Activated CD8-positive, alpha-beta memory T cell treated with anti-CD3 and anti-CD28 coated beads, Interleukin-2, amount 50 U/mL, for 1 hour (primary cell): ENCODE measurements at regions not wholly inside any gene's neighbourhood (a gene's known extent, or its start where the extent isn't known, plus 50 kb on each side); places are given as distances from the start of the nearest gene placed in this dataset.

ENCODE experiments used
- DNase-seq: peaks from one replicate; pipeline ENCODE4 v3.0.0-alpha.2; 2020; ENCODE audit errors: extremely low read depth

GRCh38 chr10:10513067-10513466 is 504.6 kb upstream of the CELF2 start:
- DNase-seq, result no peak

GRCh38 chr10:10513898-10514297 is 503.8 kb upstream of the CELF2 start:
- no peak for DNase-seq

- no peak for DNase-seq
Observed at GRCh38 chr10:10514797-10515196, 502.9 kb upstream of the CELF2 start.

DNA sequence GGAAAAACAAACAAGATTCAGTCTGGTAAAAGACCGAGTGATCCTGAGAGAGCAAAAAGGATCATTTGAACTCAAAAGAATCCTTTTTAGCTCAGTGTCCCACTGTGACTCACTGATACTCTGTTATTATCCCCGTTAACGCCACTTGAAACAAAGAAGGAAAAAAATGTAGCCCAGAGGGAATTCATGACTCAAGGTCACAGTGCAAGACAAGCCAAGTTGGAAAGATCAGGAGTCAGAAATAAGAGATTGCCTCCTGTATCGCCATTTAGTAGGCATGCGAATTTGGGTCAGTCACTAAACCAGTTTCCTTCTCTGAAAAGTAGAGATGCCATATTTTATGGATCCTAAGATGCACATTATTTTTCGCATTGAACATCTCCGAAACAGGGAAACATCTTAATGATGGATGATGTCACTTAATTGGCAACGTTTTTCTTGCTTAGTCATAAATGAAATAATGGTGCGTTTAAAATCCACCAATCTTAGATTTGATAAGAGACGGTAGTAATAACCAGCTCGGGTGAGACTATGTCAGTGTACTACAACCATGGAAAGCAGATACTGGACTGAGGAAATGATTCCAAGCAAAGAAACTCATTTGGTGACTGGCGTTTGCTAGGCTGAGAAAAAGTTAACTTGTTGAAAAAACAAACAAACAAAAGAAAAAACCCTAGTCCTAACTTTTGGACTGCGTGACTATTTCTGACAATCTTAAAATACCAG is 502.0 kb upstream of the CELF2 start:
- no peak for DNase-seq

GRCh38 chr10:10516346-10517130 is 501.1 kb upstream of the CELF2 start:
- DNase-seq, result no peak

DNA sequence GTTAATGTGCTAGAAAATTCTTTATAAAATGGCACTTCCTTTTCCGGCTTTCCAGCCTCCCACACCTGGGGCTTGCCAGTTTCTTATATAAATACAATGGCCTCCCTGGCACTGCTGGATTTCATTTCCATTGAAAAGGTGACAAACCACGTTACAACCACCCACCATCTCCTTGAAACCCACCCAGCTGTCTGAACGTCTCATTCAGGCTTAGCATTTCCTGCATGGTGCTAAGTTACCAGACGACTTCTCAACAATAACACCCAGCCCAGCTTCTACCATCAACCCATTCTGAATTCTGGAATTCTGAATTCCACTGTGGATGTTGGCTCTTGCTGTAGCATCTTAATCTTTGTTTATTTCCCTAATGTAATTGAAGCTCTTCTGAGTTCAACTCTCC is 499.8 kb upstream of the CELF2 start:
- no peak for DNase-seq

- no peak for DNase-seq
Observed at GRCh38 chr10:10519674-10520073, 498.0 kb upstream of the CELF2 start.

DNA sequence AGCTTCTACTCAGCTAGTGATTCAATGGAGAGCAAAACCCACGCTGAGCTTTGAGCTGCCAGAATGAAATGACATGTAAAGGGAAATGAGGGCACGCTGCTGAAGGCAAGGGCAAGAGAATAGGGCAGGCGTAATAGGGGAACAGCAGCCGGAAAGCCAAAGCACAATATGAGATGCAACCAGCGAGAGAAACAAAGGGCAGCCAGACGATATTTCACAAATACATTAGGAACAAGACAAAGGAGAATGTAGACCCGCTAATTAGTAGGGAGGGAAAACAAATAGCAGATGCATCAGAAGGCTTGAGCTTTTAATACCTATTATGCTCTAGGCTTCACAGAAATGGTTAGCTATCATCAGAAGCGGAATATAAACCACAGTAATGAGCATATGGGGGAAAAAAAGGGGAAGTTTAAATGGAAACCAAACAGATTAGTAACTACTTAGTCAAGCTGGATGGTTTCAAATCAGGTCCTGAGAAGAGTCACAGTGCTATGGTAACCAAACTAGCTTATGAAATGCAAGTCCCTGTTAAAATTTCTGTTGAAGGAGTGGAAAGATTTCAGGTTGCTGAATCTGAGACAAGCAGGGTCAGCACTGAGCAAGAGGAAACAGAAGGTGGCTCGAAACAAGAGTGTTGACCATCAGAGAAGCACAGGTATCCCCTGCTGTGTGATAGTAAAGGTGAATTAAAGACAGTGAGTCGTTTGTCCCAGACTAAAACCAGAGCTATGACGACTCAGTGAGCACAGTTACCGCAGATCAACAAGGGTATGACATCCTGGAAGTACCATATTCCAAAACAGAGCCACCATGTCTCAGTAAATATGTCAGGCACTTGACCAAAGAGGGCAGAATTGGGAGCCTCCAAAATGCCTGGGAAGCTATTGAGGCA is 496.9 kb upstream of the CELF2 start:
- DNase-seq, result no peak

GRCh38 chr10:10526846-10527245 is 490.8 kb upstream of the CELF2 start:
- no peak for DNase-seq

GRCh38 chr10:10527861-10528562 is 489.7 kb upstream of the CELF2 start:
- no peak for DNase-seq

GRCh38 chr10:10528563-10528910 is 489.1 kb upstream of the CELF2 start:
- no peak for DNase-seq

- DNase-seq, result no peak
Observed at GRCh38 chr10:10530313-10530712, 487.4 kb upstream of the CELF2 start.

DNA sequence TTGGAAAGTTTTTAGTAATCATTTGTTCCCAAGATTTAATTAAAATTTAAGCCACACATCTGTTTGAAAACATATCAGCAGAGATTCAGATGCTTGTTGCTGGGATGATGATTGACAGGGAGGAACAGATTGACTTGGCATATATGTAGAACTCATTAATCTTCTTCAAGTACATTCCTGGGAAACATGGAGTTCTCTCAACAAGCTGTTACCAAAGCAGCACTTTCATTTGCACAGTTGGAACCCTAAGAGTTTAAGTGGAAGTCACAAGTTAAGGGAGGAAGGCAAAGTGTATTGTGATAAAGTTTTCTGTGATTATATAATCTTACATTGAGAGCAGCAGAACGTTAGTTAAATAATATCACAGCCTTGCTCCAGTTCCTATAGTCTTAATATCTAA is 485.4 kb upstream of the CELF2 start:
- DNase-seq, result no peak

DNA sequence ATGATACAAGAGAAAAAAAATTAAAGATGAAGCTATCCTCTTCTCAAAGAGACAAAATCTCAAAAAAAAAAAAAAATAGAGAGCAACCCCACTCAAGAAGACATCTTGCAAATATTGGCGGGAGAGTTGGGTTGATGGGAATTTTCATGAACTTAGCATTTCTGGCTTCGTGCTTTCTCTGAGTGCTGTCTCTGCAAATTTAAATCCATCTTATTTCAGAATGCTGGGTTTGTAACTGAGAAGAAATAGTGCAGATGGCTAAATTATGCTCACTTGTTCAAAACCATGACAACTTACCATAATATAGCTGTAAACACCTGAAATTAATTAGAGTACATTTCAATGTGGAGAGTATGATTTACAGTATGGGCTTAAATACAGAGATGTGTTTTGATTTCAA is 484.8 kb upstream of the CELF2 start:
- no peak for DNase-seq

GRCh38 chr10:10533437-10533836 is 484.2 kb upstream of the CELF2 start:
- DNase-seq, result no peak

GRCh38 chr10:10538326-10538725 is 479.3 kb upstream of the CELF2 start:
- no peak for DNase-seq

DNA sequence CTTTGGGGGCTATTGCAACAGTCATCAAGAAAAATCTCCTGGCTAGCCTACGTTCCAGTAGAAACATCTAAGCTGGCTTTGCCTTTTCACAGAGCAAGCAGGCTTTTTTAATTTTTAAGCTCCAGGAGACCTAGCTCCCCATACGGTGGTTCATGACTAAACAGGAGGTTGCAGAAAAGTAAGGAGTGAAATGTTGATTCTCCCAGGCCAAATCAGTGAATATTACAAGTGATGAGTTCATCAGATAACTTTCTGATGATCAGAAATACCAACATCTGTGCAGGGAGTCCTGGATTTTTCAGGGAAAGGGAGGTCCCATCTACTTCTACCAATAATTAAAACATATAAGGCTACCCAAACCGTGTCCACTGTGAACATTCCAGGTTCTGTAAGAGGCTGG is 477.3 kb upstream of the CELF2 start:
- DNase-seq, result no peak

- no peak for DNase-seq
Observed at GRCh38 chr10:10542477-10542876, 475.2 kb upstream of the CELF2 start.

DNA sequence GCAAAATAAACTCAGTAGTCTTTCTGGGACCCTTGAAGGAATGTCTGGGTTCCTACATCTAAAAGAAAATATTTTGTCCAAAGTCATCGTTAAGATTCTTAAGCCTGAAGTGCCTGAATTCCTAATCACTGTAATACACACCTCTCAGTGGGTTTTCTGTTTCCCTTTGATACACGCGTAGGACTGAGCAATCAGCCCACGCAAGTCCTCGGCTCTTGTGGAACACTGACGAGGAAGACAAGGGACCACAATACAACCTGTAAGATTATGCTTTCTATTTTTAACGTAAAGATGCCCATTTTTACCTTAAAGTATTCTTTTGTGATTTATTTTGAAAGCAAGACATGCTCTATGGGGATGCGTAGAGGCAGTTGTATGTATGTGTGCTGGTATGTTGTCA is 472.8 kb upstream of the CELF2 start:
- DNase-seq, result no peak

- no peak for DNase-seq
Observed at GRCh38 chr10:10545771-10546170, 471.9 kb upstream of the CELF2 start.

DNA sequence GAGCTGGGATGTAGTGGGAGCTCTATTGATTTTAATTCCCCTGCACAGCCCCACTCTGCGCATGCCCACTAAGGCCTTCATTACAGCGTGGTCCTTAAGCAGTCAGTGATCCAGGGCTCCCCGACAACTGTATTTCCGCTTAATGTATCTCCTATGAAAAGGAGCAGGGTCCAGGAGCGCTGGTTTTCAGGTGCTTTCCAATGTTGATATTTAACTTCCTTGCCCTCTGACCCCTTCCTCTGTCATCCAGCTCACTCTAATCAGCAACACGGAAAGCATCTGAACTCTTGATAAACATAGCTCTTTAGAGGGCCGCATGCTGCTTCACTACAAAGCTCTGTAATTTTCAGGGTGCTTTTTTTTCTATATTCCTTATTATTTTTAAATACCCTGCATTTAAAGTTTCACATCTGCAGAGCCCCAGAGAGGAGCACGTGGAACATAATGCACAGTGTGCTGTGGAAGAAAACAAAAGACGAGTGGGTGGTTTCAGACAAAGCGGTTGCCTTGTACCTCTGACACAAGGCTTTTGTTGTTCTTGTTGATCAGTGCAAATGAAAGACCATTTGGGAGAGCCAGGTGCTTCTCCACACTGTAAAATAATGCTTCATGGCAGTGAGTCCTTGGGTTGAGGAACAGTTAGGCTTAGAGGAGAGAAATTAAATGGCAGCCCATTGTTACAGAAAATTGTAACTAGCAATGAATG is 465.9 kb upstream of the CELF2 start:
- no peak for DNase-seq
